ENCODE measurements at regions not wholly inside any gene's neighbourhood (a gene's known extent, or its start where the extent isn't known, plus 50 kb on each side); places are given as distances from the start of the nearest gene placed in this dataset.

DNA sequence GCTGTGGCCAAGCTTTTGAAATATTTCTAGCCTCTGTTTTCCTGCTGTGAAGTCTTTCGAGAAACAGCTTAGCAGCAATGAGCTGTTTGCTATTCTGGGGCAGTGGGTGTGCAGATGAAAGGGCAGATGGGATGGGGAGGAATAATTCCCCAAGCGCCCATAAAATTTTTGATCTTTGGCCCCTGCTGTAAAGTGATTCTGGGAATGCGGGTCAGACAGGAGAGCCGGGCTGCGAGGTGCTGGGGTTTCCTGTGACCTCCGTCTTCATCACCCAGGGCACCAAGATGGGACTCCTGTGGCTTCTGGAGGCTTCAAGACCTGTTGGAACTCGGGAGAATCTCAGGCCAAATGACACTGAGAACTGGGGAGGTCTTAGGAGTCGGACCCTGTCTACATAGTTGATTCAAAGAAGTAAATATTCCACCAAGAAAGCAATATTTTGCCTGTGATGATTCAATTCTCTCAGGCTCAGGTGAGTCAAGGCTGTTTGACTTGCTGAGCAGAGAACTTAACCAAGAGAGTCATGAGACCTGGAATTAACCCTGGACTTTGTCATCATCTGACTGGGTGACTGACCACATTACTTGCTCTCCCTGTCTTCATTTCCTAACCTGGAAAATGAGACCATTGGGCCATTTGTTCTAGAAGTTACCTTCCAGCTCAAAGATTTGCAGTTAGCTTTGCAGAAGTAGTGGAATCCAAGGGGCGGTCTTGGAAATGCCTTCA, 86.4 kb downstream of the POLR2M start:
- H3K9me3 ChIP-seq (ENCODE audit: control insufficient read depth, insufficient read depth, low read depth, low read length), result no peaks in the 10 kb centered on the region
- TF ChIP-seq HIC1 (tag by site-specific recombination; IDR thresholded peaks at IDR 0.05) (no peak), HOXA7 (CRISPR knock-in tag; IDR thresholded peaks at IDR 0.05; ENCODE audit: borderline replicate concordance) (no peak), ZNF624 (tag by site-specific recombination; IDR thresholded peaks at IDR 0.05) (no peak), ZNF561 (tag by site-specific recombination; IDR thresholded peaks at IDR 0.05; ENCODE audit: borderline replicate concordance) (no peak), ZFP41 (tag by site-specific recombination; IDR thresholded peaks at IDR 0.05; ENCODE audit: borderline replicate concordance) (no peak), ZSCAN30 (tag by site-specific recombination; IDR thresholded peaks at IDR 0.05) (no peak), ZNF791 (tag by site-specific recombination; IDR thresholded peaks at IDR 0.05) (no peak), ZNF426 (tag by site-specific recombination; IDR thresholded peaks at IDR 0.05) (no peak), ZNF530 (tag by site-specific recombination; IDR thresholded peaks at IDR 0.05; ENCODE audit: low read depth) (no peak)
- TF ChIP-seq, protein P1, sequence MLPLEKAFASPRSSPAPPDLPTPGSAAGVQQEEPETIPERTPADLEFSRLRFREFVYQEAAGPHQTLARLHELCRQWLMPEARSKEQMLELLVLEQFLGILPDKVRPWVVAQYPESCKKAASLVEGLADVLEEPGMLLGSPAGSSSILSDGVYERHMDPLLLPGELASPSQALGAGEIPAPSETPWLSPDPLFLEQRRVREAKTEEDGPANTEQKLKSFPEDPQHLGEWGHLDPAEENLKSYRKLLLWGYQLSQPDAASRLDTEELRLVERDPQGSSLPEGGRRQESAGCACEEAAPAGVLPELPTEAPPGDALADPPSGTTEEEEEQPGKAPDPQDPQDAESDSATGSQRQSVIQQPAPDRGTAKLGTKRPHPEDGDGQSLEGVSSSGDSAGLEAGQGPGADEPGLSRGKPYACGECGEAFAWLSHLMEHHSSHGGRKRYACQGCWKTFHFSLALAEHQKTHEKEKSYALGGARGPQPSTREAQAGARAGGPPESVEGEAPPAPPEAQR (tag by site-specific recombination; IDR thresholded peaks at IDR 0.05), result no peak
- H3K4me3 ChIP-seq (ENCODE audit: low read depth, low read length), result no peak overlapping the region
- no peak overlapping the region for H3K27ac ChIP-seq (ENCODE audit: extremely low read depth, low read depth, low read length)
- ChIA-PET POLR2A (no interaction called here), CTCF (interaction anchor here (1.2 kb wide), 1 partner anchor 390 kb away, joined by 8 read pairs; no protein-coding TSS in a partner anchor)
- H3K4me1 ChIP-seq (ENCODE audit: control insufficient read depth, insufficient read depth, low read length), result no peaks in the 10 kb centered on the region
- no peaks in the 10 kb centered on the region for H3K36me3 ChIP-seq (ENCODE audit: control insufficient read depth in 2 of 2, insufficient read depth in 1 of 2, low read length in 2 of 2)

GRCh38 chr15:57795261-57795660, 88.7 kb downstream of the POLR2M start:
- H3K4me3 ChIP-seq (ENCODE audit: low read depth, low read length), result no peak overlapping the region
- POLR2A ChIA-PET, result no interaction called here
- H3K4me1 ChIP-seq (ENCODE audit: control insufficient read depth, insufficient read depth, low read length), result no peaks in the 10 kb centered on the region
- CTCF ChIA-PET, result no interaction called here
- no peaks in the 10 kb centered on the region for H3K9me3 ChIP-seq (ENCODE audit: control insufficient read depth, insufficient read depth, low read depth, low read length)
- TF ChIP-seq TCF7L2 (IDR thresholded peaks at IDR 0.05; ENCODE audit: borderline replicate concordance, low read depth, low read length) (no peak), ZNF138 (tag by site-specific recombination; IDR thresholded peaks at IDR 0.05; ENCODE audit: borderline replicate concordance) (no peak), ZNF175 (tag by site-specific recombination; IDR thresholded peaks at IDR 0.05) (no peak), ZNF555 (tag by site-specific recombination; conservative IDR thresholded peaks at IDR 0.05) (no peak)
- no peaks in the 10 kb centered on the region for H3K36me3 ChIP-seq (ENCODE audit: control insufficient read depth in 2 of 2, insufficient read depth in 1 of 2, low read length in 2 of 2)
- no peak overlapping the region for H3K27ac ChIP-seq (ENCODE audit: extremely low read depth, low read depth, low read length)

DNA sequence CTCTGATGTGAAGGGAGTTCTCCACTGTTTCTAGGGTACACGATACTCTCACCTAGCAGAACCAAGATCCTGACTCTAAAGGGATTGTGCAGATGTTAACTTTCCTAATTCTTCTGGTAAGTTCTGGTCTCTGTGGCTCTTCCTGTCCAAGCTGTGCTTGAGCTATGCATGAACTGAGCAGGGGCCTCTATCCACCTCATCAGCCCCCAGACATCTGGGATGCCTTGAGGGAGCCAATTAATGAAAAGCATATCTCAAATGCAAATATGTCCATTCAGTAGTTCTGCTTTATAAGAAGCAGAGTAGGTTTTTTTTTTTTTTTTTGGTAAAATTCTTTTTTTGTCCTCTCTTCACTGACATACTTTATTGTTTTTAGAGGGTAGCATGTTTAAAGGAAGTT, 89.6 kb downstream of the POLR2M start:
- H3K36me3 ChIP-seq (ENCODE audit: control insufficient read depth in 2 of 2, insufficient read depth in 1 of 2, low read length in 2 of 2), result no peaks in the 10 kb centered on the region
- H3K4me3 ChIP-seq (ENCODE audit: low read depth, low read length), result no peak overlapping the region
- H3K4me1 ChIP-seq (ENCODE audit: control insufficient read depth, insufficient read depth, low read length), result no peaks in the 10 kb centered on the region
- no peaks in the 10 kb centered on the region for H3K9me3 ChIP-seq (ENCODE audit: control insufficient read depth, insufficient read depth, low read depth, low read length)
- ChIA-PET POLR2A (no interaction called here), CTCF (no interaction called here)
- TF ChIP-seq, protein P2, sequence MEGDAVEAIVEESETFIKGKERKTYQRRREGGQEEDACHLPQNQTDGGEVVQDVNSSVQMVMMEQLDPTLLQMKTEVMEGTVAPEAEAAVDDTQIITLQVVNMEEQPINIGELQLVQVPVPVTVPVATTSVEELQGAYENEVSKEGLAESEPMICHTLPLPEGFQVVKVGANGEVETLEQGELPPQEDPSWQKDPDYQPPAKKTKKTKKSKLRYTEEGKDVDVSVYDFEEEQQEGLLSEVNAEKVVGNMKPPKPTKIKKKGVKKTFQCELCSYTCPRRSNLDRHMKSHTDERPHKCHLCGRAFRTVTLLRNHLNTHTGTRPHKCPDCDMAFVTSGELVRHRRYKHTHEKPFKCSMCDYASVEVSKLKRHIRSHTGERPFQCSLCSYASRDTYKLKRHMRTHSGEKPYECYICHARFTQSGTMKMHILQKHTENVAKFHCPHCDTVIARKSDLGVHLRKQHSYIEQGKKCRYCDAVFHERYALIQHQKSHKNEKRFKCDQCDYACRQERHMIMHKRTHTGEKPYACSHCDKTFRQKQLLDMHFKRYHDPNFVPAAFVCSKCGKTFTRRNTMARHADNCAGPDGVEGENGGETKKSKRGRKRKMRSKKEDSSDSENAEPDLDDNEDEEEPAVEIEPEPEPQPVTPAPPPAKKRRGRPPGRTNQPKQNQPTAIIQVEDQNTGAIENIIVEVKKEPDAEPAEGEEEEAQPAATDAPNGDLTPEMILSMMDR (tag by site-specific recombination; IDR thresholded peaks at IDR 0.05), result no peak
- TF ChIP-seq ZNF354C (tag by site-specific recombination; IDR thresholded peaks at IDR 0.05; ENCODE audit: borderline replicate concordance, low read depth), result no peak
- no peak for TF ChIP-seq ZNF169 (tag by site-specific recombination; IDR thresholded peaks at IDR 0.05)
- TF ChIP-seq ZNF146 (tag by site-specific recombination; IDR thresholded peaks at IDR 0.05), result no peak
- TF ChIP-seq ZNF548 (tag by site-specific recombination; IDR thresholded peaks at IDR 0.05), result no peak
- no peak for TF ChIP-seq KLF10 (tag by site-specific recombination; IDR thresholded peaks at IDR 0.05)
- TF ChIP-seq ZNF280C (tag by site-specific recombination; IDR thresholded peaks at IDR 0.05), result no peak
- H3K27ac ChIP-seq (ENCODE audit: extremely low read depth, low read depth, low read length), result no peak overlapping the region

Measured in HEK293 (cell line).